ENCODE measurements at regions not wholly inside any gene's neighbourhood (a gene's known extent, or its start where the extent isn't known, plus 50 kb on each side); places are given as distances from the start of the nearest gene placed in this dataset.

- Histone ChIP-seq H3K9ac (ENCODE audit: low read length) (no peak overlapping the region), H3K36me3 (ENCODE audit: control insufficient read depth in 1 of 2, insufficient read depth in 2 of 2, low read length in 2 of 2) (no peaks in the 10 kb centered on the region), H3K79me2 (ENCODE audit: insufficient read depth, low read length) (no peaks in the 10 kb centered on the region), H3K4me2 (ENCODE audit: low read length) (no peak overlapping the region), H3K4me3 (replicated peaks in 1 of 2; ENCODE audit: low read depth in 1 of 2, low read length in 2 of 2) (no peak overlapping the region), H3K4me1 (ENCODE audit: control insufficient read depth in 1 of 2, insufficient read depth in 2 of 2, low read length in 2 of 2) (no peaks in the 10 kb centered on the region), H2AFZ (ENCODE audit: low read depth, low read length, poor library complexity, severe bottlenecking) (no peak overlapping the region), H3K27ac (ENCODE audit: low read depth, low read length) (no peak overlapping the region), H4K20me1 (ENCODE audit: insufficient read depth) (no peaks in the 10 kb centered on the region), H3K9me3 (ENCODE audit: control insufficient read depth in 1 of 2, insufficient read depth in 1 of 2, low read depth in 1 of 2, low read length in 2 of 2) (no peaks in the 10 kb centered on the region), H3K9me2 (ENCODE audit: insufficient read depth) (no peaks in the 10 kb centered on the region), H3K27me3 (ENCODE audit: insufficient read depth, low read length) (no peaks in the 10 kb centered on the region)
- ATAC-seq = no peak
- TF ChIP-seq SIN3A (IDR thresholded peaks at IDR 0.05; ENCODE audit: low read depth) (no peak), RAD21 (IDR thresholded peaks at IDR 0.05; ENCODE audit: low read depth) (no peak), POLR2A (IDR thresholded peaks at IDR 0.05; ENCODE audit: borderline replicate concordance, extremely low read depth, insufficient read depth, insufficient read length) (no peak), ZFX (IDR thresholded peaks at IDR 0.05) (no peak), EZH2phosphoT487 (IDR thresholded peaks at IDR 0.05; ENCODE audit: borderline replicate concordance) (no peak), ATF3 (IDR thresholded peaks at IDR 0.05) (no peak), EZH2 (IDR thresholded peaks at IDR 0.05) (no peak), CBX3 (IDR thresholded peaks at IDR 0.05; ENCODE audit: low read depth) (no peak), EGR1 (IDR thresholded peaks at IDR 0.05; ENCODE audit: low read depth) (no peak), CTCF (IDR thresholded peaks at IDR 0.05 in 2 of 3, conservative IDR thresholded peaks at IDR 0.05 in 1 of 3; ENCODE audit: borderline replicate concordance in 1 of 3, insufficient read depth in 1 of 3, low read depth in 2 of 3, low read length in 2 of 3) (no peak), ZNF274 (IDR thresholded peaks at IDR 0.05; ENCODE audit: low read depth, low read length) (no peak), MAX (IDR thresholded peaks at IDR 0.05) (no peak), YY1 (IDR thresholded peaks at IDR 0.05; ENCODE audit: extremely low read depth, insufficient replicate concordance, low read depth, low read length) (no peak), POLR2AphosphoS5 (IDR thresholded peaks at IDR 0.05; ENCODE audit: low read depth, low read length) (no peak), ZBTB33 (IDR thresholded peaks at IDR 0.05; ENCODE audit: extremely low read depth, insufficient replicate concordance, low read length) (no peak), TCF7L2 (IDR thresholded peaks at IDR 0.05; ENCODE audit: borderline replicate concordance, extremely low read depth, insufficient read depth, insufficient read length) (no peak), SRF (IDR thresholded peaks at IDR 0.05; ENCODE audit: low read depth) (no peak), REST (IDR thresholded peaks at IDR 0.05; ENCODE audit: low read depth) (no peak)
- BruUV-seq (replicated peaks) = no TSS peak
- intact Hi-C loops (cut with micrococcal nuclease) = no loop called here
- CTCF ChIA-PET = no interaction called here
- POLR2A ChIA-PET = no interaction called here
- RAD21 ChIA-PET (ENCODE audit: low non-redundant PET in 1 of 2, low total read pairs in 2 of 2, uncharacterized antibody in 2 of 2, unreplicated experiment in 2 of 2) = no interaction called here
- no peak for DNase-seq (ENCODE audit: low read depth, low spot score)
Observed at GRCh38 chr6:49341869-49342268, 121.2 kb downstream of the MMUT start.
